ENCODE measurements at regions not wholly inside any gene's neighbourhood (a gene's known extent, or its start where the extent isn't known, plus 50 kb on each side); places are given as distances from the start of the nearest gene placed in this dataset.

GRCh38 chr3:106816838-106817237 lies 560.4 kb upstream of the CCDC54 start:
- no peak for TF ChIP-seq RXRA (IDR thresholded peaks at IDR 0.05; ENCODE audit: borderline replicate concordance, low read depth)
- no peak for TF ChIP-seq GABPA (IDR thresholded peaks at IDR 0.05; ENCODE audit: low read depth)
- TF ChIP-seq CTCF (IDR thresholded peaks at IDR 0.05) = no peak
- no peak for TF ChIP-seq YY1 (IDR thresholded peaks at IDR 0.05; ENCODE audit: low read depth)
- TF ChIP-seq EP300 (IDR thresholded peaks at IDR 0.05; ENCODE audit: borderline replicate concordance in 1 of 2, low read depth in 1 of 2, low read length in 1 of 2) = no peak
- TF ChIP-seq TAF1 (IDR thresholded peaks at IDR 0.05; ENCODE audit: borderline replicate concordance, low read depth, low read length) = no peak
- TF ChIP-seq SIN3A (IDR thresholded peaks at IDR 0.05; ENCODE audit: borderline replicate concordance, low read depth, low read length) = no peak

Data from SK-N-SH (cell line).